ENCODE measurements at regions not wholly inside any gene's neighbourhood (a gene's known extent, or its start where the extent isn't known, plus 50 kb on each side); places are given as distances from the start of the nearest gene placed in this dataset.

- DNase-seq, result no peak
Measured at GRCh38 chr16:55123652-55124051, 193.0 kb downstream of the IRX5 start.

- no peak for DNase-seq
Measured at GRCh38 chr16:55125818-55126385, 195.2 kb downstream of the IRX5 start.

- no peak for DNase-seq
Measured at GRCh38 chr16:55126456-55126855, 195.8 kb downstream of the IRX5 start.

GRCh38 chr16:55130456-55130855, 193.5 kb upstream of the IRX6 start:
- no peak for DNase-seq

- DNase-seq, result no peak
Measured at GRCh38 chr16:55130911-55131310, 193.1 kb upstream of the IRX6 start.

- DNase-seq, result no peak
Measured at GRCh38 chr16:55133654-55134053, 190.3 kb upstream of the IRX6 start.

- no peak for DNase-seq
Measured at GRCh38 chr16:55136356-55137150, 187.4 kb upstream of the IRX6 start.

- no peak for DNase-seq
Measured at GRCh38 chr16:55138298-55138697, 185.7 kb upstream of the IRX6 start.

GRCh38 chr16:55142405-55142804, 181.6 kb upstream of the IRX6 start:
- DNase-seq, result no peak

- DNase-seq, result no peak
Measured at GRCh38 chr16:55144651-55145050, 179.4 kb upstream of the IRX6 start.

GRCh38 chr16:55145771-55146603, 178.0 kb upstream of the IRX6 start:
- DNase-seq, result no peak

- no peak for DNase-seq
Measured at GRCh38 chr16:55146966-55147365, 177.0 kb upstream of the IRX6 start.

GRCh38 chr16:55147396-55147795, 176.6 kb upstream of the IRX6 start:
- DNase-seq, result no peak

- DNase-seq, result no peak
Measured at GRCh38 chr16:55149622-55150021, 174.4 kb upstream of the IRX6 start.

- no peak for DNase-seq
Measured at GRCh38 chr16:55151561-55152305, 172.3 kb upstream of the IRX6 start.

GRCh38 chr16:55152875-55153390, 171.1 kb upstream of the IRX6 start:
- no peak for DNase-seq

GRCh38 chr16:55154262-55154661, 169.7 kb upstream of the IRX6 start:
- DNase-seq, result no peak

GRCh38 chr16:55154956-55155355, 169.0 kb upstream of the IRX6 start:
- no peak for DNase-seq

GRCh38 chr16:55155815-55156214, 168.2 kb upstream of the IRX6 start:
- DNase-seq, result no peak

GRCh38 chr16:55169780-55170179, 154.2 kb upstream of the IRX6 start:
- no peak for DNase-seq

GRCh38 chr16:55171241-55171640, 152.8 kb upstream of the IRX6 start:
- DNase-seq, result no peak

GRCh38 chr16:55175389-55175788, 148.6 kb upstream of the IRX6 start:
- DNase-seq, result no peak

- DNase-seq, result no peak
Measured at GRCh38 chr16:55176901-55177300, 147.1 kb upstream of the IRX6 start.

All from NCI-H1930 (cell line).